Posterior cingulate gyrus (tissue), 11 donors: ENCODE measurements at regions not wholly inside any gene's neighbourhood (a gene's known extent, or its start where the extent isn't known, plus 50 kb on each side); places are given as distances from the start of the nearest gene placed in this dataset.

Experiments used
- DNase-seq, 10 donors: peaks; one replicate each; pipeline versions ENCODE4 v3.0.0 to v3.0.0-alpha.2; 2020 to 2021; ENCODE audit warnings: mixed read lengths in 3 of 10
- intact Hi-C: fragments of 100-400 bp; cut with DNase I; formaldehyde crosslinking; loops from one replicate; pipeline ENCODE4 v1.15.1; 2023

DNA sequence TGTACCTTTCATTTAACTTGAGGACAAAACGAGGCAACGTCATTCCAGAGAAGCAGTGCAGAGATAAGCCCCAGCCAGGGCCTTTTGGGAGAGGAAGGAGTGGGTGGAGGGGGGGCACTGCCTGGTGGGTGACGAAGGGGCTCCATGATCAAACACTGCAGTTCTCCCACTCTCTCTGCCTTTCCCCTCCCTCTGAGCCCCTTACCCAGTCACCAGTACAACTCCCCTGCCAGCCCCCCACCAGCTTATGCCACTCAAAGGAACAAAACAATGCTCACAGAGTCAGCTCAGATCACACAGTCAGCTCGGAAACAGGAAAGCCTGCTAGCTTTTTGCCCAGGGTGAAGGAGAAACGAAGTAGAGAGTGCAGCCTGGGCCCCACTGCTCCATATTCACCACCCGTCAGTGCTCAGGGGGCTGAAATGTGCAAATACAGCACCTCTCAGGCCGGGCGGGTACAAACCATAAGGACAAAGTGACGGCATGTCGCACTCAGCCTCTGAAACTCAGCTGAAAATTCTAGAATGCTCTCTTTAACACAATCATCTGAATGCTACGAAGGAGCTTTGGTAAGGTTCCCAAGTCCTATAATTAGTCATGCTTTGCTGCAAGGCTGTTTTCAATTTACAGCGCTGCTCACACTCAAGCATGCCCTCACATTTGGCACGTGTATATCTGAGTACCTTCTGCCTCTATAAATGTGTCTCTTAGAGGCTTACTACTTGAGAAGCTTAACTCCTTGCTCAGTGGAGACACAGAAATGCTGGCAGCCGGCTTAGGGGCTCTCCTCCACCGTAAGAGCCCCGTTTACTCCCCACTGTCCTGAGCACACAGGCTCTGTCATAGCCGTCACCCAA is 65.8 kb upstream of the RAB4A start:
- intact Hi-C loops = no loop called here
- no peak for DNase-seq

DNA sequence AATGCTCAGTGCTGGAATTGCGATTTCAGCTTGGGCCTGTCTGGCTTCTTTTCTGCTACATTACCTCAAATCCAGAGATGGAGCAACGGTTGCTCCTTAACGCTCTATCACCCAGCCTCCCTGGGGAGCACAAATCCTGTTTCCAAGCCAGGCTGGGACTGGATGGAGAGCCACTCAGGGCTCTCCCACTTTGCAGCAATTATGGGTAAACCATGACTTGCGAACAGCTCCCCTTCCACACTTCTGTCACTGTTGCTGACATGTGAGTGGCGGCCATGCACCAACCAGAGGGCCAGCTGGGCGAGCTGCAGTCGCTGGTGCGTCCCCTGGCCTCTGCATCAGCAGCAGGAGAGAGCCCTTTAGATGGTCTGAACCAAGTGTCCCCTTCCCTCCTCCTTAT is 65.1 kb upstream of the RAB4A start:
- intact Hi-C loops = no loop called here
- DNase-seq = no peak

DNA sequence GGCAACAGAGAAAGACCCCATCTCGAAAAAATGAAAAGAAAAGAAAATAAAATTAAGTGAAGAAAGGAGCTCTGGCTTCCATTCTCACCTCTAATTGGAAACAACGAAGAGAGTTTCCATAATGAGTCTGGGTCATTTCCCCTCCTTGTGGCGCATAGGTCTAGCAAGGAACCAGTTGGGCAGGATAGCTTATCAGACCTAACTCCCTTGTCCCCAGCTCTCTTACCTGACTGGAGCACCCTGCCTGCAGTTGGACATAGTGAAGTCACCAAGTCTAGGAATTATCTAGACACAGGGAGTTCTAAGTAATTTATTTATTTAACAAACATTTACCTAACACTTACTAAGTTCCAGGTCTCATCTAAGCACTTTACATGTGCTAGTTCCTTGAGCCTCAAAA is 63.0 kb upstream of the RAB4A start:
- intact Hi-C loops = no loop called here
- DNase-seq = no peak

DNA sequence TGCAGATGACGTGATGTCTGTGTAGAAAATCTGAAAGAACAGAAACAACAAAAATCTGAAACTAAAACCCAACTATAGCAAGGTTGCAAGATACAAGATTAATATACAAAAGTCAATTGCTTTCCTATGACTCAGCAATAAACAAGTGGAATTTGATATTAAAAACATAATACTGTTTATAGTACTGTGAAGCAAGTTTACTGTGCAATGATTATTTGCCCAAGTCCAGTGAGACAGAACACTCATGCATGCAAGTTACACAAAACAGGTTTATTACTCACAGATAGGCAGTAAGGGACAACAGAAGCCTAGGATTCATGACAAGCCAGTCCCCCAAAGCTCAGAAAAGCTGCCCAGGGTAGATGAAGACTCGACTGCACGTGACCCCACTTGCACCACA is 62.4 kb upstream of the RAB4A start:
- intact Hi-C loops = no loop called here
- DNase-seq = no peak

DNA sequence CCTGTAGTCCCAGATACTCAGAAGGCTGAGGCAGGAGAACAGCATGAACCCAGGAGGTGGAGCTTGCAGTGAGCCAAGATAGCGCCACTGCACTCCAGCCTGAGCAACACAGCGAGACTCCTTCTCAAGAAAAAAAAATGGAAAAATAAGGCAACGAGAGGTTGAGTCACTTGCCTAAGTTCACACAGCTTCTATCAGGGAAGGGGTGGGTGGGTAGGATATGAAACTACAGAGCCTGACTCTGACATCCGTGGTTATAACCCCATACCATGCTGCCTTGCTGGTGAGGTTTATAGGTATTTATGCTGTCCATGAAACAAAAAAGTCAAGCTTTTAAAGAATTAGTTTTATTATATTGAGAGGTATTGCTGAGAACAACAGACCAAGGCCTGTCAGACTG is 61.5 kb upstream of the RAB4A start:
- DNase-seq = no peak
- intact Hi-C loops = no loop called here

DNA sequence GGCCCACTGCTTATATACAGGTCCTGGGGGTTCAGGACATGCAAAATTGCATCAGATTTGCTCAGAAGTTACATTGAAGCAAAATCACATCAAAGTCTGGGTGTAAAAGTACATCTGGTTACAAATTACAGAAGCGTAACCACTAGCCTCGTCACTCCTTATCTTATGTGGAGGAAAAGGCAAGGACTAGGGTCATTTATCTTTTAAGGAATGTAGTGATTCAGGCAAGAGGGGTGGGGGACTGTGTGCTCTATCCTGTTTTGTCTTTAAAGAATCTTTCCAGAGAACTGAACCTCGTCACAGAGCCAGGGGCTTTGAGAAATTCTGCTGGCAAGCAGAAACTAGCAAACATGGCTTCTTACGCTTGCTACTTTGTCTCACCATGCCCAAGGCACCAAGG is 61.1 kb upstream of the RAB4A start:
- intact Hi-C loops = no loop called here
- no peak for DNase-seq

DNA sequence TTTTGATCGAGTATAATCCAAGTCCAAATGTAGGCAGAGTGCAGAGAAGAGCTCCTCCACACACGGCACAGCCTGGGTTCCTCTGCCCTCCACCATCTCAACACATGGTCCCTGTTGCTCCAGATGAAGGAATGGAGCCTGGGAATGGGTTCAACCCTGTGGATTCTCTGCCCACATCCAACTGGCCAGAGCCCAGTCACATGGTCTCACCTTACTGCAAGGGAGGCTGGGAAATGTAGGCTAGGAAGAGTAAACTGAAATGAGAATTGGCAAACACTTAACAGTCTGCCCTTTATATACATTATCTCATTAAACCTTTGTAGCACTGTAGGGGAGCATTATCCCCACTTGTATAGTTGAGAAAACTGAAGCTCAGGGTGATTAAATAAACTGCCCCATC is 60.1 kb upstream of the RAB4A start:
- DNase-seq = no peak
- intact Hi-C loops = no loop called here

DNA sequence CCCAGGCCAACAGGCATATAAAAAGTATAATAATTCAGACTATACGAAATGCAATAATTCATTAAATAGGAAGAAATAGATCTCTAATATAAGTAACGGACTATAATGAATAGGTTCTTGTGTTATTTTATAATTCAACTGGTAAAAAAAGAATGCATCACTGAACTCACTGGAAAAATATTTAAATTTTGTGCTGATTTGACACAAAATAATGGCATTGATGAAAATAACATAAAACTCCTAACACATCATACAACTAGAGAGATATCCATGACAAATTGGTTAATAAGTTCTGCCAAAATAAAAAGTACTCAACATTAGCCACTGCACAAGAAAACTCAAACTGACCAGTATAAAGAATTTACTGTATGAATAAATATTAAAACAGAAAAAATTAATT is 57.1 kb upstream of the RAB4A start:
- intact Hi-C loops = no loop called here
- DNase-seq = no peak

DNA sequence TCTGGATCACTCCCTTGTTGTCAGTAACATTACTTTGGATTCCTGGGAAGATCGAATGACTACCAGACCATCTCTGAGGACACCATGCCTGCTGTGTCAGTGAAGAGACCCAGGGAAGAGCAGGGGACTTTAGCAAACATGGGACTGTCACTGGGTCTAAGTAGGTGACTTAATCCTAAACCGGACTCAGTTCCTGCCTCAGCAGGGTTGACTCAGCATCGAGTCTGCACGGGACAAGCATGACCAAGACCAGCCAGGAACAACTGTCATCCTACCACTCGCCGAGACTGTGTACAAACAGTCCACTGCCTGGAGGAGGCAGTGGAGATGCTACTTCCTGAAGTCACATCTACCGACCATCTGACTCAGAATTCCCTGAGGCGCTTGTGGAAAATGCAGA is 53.2 kb upstream of the RAB4A start:
- no peak for DNase-seq
- intact Hi-C loops = no loop called here

DNA sequence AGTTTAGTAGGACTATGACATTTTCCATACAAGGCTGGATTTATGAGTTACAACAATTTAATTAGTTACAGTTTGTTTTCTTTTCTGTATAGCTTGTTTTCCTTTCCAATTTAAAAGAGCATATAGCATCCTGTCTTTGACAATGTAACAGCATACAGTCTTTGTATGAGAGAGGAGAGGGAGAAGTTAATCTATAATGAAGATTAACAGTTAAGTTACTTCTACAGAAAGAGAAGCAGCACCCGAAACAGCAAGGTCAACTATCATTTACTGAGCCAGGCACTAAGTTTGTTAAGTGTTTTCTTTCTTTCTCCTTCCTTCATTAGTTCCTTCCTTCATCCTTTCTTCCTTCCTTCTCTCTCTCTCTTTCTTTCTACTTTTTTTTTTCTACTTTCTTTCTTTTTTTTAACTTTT is 52.3 kb upstream of the RAB4A start:
- DNase-seq = no peak
- intact Hi-C loops = no loop called here

DNA sequence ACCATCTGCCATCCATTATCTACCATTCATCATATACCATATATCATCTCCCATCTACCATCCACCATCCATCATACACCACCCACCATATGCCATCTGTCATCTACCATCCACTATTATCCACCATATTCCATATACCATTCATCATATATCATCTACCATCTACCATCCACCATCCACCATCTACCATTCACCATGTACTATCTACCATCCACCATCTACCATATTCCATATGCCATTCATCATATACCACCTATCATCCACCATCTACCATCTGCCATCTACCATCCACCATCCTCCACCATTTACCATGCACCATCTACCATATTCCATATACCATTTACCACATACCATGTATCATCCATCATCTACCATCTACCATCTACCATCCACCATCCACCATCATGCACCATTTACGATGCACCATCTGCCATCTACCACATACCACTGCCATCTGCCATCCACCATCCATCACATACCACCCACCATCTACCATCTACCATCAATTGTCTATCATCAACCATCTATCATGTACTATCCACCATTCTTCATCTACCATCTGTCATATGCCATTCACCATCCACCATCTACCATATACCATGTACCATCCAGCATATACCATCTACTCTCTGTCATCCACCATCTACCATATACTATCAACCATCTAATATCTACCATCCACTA is 50.6 kb upstream of the RAB4A start:
- DNase-seq = no peak
- intact Hi-C loops = loop anchor here (10.0 kb wide), 1 partner anchor 66 kb away; no protein-coding TSS in a partner anchor

DNA sequence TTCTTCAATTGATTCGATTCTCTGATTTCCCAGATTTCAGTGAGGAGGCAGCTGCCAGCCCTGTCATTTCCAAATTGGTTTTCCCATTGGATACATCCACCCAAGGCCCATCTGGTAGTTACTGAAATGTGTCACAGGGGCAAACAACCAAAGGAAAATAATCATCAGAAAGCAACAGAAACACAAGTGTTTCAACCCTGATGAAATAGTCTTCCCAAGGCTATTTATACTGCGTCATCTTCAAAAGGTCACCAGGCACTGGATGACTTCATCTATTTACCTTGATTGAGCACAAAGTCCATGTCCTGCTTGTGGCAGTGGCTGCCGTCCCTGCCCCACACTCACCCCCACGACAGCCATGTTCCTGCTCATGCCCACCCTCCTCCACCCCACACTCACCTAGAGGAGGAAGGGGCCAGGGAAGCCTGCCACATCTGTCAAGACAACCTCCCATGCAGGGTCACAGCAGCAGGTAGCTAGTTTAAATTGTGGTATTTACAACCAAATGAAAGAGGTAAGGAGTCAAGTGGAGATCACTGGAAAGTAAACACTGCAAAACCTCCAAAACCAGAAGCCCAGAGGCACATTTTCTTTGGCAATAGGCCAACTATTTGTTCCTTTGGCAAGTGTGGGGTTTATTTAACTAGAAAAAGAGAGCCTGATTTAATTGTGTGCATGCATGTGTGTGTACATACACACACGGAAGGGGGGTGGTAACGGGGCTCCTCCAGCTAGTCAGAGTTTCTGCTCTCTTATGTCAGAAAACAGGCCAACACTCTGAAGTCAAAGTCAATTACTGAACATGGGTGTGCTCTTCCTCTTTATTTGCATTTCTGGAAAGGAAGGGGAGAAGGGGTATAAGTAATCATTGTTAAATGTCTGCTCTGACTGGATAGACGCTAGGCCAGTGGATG is 49.5 kb upstream of the RAB4A start:
- DNase-seq = no peak
- intact Hi-C loops = loop anchor here (10.0 kb wide), 1 partner anchor 67 kb away; no protein-coding TSS in a partner anchor
